ENCODE measurements at regions not wholly inside any gene's neighbourhood (a gene's known extent, or its start where the extent isn't known, plus 50 kb on each side); places are given as distances from the start of the nearest gene placed in this dataset.

DNA sequence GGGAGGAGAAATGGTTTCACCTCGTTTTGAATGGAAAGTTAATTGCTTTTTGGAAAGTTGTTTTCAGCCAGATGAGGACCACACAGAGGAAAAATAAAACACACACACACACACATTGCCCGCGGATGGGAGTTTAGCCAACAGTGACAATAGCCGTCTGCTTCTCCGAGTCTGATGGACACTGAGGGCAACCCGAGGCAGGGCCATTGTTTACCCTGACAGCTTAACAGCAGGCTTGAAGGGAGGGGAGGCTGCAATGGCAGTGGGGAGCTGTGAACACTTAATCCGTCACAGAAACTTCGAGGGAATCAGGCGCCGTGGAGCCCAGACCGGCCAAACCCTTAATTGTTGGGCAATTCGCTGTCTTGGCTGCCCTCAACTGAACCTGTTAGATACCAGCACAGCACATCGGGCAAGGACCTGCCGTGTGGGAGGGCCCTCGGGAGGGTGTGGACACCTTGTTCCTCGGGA, 145.9 kb downstream of the ACKR3 start:
- Histone ChIP-seq H3K36me3 (ENCODE audit: low read depth) (no peaks in the 10 kb centered on the region), H3K4me3 (no peak overlapping the region), H3K9me3 (no peaks in the 10 kb centered on the region), H3K4me1 (ENCODE audit: low read depth) (no peaks in the 10 kb centered on the region)
- DNase-seq (peak in 2 of 3 donors; percentile 23 to 32), ATAC-seq (peak; percentile 22)
- intact Hi-C loops (cut with DNase I, micrococcal nuclease), result no loop called here
- TF ChIP-seq, protein P1, sequence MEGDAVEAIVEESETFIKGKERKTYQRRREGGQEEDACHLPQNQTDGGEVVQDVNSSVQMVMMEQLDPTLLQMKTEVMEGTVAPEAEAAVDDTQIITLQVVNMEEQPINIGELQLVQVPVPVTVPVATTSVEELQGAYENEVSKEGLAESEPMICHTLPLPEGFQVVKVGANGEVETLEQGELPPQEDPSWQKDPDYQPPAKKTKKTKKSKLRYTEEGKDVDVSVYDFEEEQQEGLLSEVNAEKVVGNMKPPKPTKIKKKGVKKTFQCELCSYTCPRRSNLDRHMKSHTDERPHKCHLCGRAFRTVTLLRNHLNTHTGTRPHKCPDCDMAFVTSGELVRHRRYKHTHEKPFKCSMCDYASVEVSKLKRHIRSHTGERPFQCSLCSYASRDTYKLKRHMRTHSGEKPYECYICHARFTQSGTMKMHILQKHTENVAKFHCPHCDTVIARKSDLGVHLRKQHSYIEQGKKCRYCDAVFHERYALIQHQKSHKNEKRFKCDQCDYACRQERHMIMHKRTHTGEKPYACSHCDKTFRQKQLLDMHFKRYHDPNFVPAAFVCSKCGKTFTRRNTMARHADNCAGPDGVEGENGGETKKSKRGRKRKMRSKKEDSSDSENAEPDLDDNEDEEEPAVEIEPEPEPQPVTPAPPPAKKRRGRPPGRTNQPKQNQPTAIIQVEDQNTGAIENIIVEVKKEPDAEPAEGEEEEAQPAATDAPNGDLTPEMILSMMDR (IDR thresholded peaks at IDR 0.05), result no peak

DNA sequence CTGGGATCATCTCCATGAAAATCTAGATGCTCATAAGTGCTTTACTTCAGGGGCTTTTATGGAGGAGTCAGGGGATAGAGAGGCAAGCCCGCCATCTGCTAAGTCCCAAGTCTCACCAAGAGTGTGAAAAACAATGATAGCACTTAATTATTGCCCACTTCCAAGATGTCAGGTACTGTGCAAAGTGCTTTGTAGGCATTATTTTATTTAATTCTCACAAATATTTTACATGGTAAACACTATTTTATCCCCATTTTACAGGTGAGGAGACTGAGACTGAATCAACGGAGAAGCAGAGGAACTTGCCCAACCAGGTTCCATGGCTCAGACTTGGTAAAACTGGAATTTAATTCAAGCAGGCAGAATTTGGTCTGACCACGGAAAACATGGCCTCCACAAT, 147.5 kb downstream of the ACKR3 start:
- no peak for ATAC-seq
- intact Hi-C loops (cut with DNase I, micrococcal nuclease), result no loop called here

GRCh38 chr2:236717729-236718128, 148.1 kb downstream of the ACKR3 start:
- ATAC-seq, result no peak
- Histone ChIP-seq H3K36me3 (ENCODE audit: low read depth) (no peaks in the 10 kb centered on the region), H3K9me3 (no peaks in the 10 kb centered on the region), H3K4me1 (ENCODE audit: low read depth) (no peaks in the 10 kb centered on the region), H3K4me3 (no peak overlapping the region)
- intact Hi-C loops (cut with DNase I, micrococcal nuclease), result no loop called here
- TF ChIP-seq, protein P1 (IDR thresholded peaks at IDR 0.05), result no peak
- DNase-seq, result no peak

More for the DNA sequence above, 147.5 kb downstream of the ACKR3 start:
- no peak for DNase-seq
- TF ChIP-seq, protein P1 (IDR thresholded peaks at IDR 0.05), result no peak
- no peaks in the 10 kb centered on the region for H3K9me3 ChIP-seq
- no peaks in the 10 kb centered on the region for H3K36me3 ChIP-seq (ENCODE audit: low read depth)
- no peaks in the 10 kb centered on the region for H3K4me1 ChIP-seq (ENCODE audit: low read depth)
- H3K4me3 ChIP-seq, result no peak overlapping the region

DNA sequence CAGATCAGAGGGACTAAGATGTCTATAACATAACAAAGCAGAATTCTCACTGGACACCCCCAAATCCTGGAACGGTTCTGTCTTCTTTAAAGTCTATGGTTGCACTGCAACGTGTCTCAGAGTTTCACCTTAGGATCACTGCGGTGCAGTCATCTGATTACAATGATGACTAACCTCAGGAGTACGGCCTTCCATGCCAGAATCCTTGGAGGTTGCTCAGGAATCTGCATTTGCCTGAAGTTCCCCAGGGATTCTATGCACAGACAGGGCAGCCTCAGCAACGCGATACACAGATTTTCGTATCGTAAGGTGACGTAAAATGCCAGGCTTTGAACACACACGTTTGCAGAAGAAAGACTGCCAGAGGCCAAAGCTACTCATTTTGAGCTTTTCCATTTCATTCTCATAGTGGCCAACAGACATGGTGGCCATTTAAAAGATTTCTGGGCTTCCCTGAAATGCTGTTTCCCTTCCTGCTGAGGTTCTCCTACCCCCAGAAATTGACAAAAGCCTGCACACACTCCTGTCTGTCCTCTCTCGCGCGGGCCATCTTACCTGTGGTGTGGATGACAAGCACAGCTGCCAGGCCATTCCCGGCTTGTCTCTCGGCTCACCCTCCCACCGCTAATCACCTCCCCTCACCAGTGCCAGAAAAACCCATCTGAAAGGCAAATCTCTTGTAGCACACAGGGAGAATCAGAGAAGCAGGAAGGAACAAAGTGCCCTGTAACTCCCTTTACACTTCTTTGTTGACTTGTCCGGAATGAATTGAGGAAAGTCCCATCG, 148.8 kb downstream of the ACKR3 start:
- ATAC-seq, result no peak
- intact Hi-C loops (cut with DNase I, micrococcal nuclease), result no loop called here

DNA sequence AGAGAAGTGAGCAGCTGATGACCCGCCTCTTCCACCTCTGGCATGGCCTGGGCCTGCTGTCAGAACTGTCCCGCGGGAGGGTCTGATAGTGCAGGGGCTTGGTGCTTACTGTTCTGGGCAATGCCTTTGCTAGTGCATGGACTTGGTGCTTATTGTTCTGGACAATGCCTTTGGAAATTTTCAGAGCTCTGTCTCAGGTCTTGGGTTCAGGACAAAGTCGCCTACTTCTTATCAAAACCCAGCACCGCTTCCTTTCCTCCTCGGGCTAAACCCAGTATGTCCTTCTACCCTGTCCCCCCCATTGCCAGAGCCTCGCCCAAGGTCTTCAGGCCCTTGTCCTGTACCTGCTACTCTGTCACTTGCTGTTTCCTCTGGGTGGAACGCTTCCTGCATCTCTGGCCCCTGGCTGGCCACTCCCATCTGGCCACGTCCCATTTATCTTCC, 149.6 kb downstream of the ACKR3 start:
- ATAC-seq (no peak), DNase-seq (no peak)
- Histone ChIP-seq H3K4me3 (no peak overlapping the region), H3K36me3 (ENCODE audit: low read depth) (no peaks in the 10 kb centered on the region), H3K9me3 (no peaks in the 10 kb centered on the region), H3K4me1 (ENCODE audit: low read depth) (no peaks in the 10 kb centered on the region)
- TF ChIP-seq, protein P1 (IDR thresholded peaks at IDR 0.05), result no peak
- intact Hi-C loops (cut with DNase I, micrococcal nuclease), result no loop called here

More for the DNA sequence above, 148.8 kb downstream of the ACKR3 start:
- H3K36me3 ChIP-seq (ENCODE audit: low read depth), result no peaks in the 10 kb centered on the region
- no peak overlapping the region for H3K4me3 ChIP-seq
- H3K9me3 ChIP-seq, result no peaks in the 10 kb centered on the region
- no peak for DNase-seq
- no peaks in the 10 kb centered on the region for H3K4me1 ChIP-seq (ENCODE audit: low read depth)
- TF ChIP-seq, protein P1 (IDR thresholded peaks at IDR 0.05), result no peak

All from mucosa of descending colon (tissue), 3 donors.